ENCODE measurements at regions not wholly inside any gene's neighbourhood (a gene's known extent, or its start where the extent isn't known, plus 50 kb on each side); places are given as distances from the start of the nearest gene placed in this dataset.

DNA sequence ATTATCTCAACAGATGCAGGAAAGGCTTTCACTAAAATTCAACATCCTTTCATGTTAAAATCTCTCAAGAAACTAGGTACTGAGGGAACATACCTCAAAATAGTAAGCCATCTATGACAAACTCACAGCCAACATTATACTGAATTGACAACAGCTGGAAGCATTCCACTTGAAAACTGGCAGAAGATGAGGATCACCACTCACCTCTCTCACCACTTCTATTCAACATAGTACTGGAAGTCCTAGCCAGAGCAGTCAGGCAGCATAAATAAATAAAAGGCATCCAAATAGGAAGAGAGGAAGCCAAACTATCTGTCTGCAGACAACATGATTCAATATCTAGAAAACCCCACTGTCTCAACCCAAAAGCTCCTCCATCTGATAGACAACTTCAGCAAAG lies 203.6 kb upstream of the GRAMD2B start:
- no peak for TF ChIP-seq TAF1 (IDR thresholded peaks at IDR 0.05; ENCODE audit: low read depth)
- no peak for TF ChIP-seq ZBTB7A (IDR thresholded peaks at IDR 0.05; ENCODE audit: low read depth)
- TF ChIP-seq EGR1 (IDR thresholded peaks at IDR 0.05) = no peak
- TF ChIP-seq MAX (IDR thresholded peaks at IDR 0.05) = no peak
- no peak for TF ChIP-seq NFIC (IDR thresholded peaks at IDR 0.05)
- TF ChIP-seq RAD21 (IDR thresholded peaks at IDR 0.05; ENCODE audit: low read depth) = no peak
- TF ChIP-seq EP300 (IDR thresholded peaks at IDR 0.05; ENCODE audit: borderline replicate concordance) = no peak
- TF ChIP-seq CEBPB (IDR thresholded peaks at IDR 0.05) = no peak
- no peak for TF ChIP-seq CREB1 (IDR thresholded peaks at IDR 0.05; ENCODE audit: low read depth)
- TF ChIP-seq REST (IDR thresholded peaks at IDR 0.05; ENCODE audit: low read depth) = no peak
- no peak for TF ChIP-seq YY1 (IDR thresholded peaks at IDR 0.05; ENCODE audit: low read depth)
- no peak for TF ChIP-seq TEAD4 (IDR thresholded peaks at IDR 0.05)
- TF ChIP-seq TCF12 (IDR thresholded peaks at IDR 0.05; ENCODE audit: low read depth) = no peak
- TF ChIP-seq FOXM1 (IDR thresholded peaks at IDR 0.05; ENCODE audit: borderline replicate concordance, low read depth) = no peak
- TF ChIP-seq, protein P1, sequence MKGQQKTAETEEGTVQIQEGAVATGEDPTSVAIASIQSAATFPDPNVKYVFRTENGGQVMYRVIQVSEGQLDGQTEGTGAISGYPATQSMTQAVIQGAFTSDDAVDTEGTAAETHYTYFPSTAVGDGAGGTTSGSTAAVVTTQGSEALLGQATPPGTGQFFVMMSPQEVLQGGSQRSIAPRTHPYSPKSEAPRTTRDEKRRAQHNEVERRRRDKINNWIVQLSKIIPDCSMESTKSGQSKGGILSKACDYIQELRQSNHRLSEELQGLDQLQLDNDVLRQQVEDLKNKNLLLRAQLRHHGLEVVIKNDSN (IDR thresholded peaks at IDR 0.05) = no peak

DNA sequence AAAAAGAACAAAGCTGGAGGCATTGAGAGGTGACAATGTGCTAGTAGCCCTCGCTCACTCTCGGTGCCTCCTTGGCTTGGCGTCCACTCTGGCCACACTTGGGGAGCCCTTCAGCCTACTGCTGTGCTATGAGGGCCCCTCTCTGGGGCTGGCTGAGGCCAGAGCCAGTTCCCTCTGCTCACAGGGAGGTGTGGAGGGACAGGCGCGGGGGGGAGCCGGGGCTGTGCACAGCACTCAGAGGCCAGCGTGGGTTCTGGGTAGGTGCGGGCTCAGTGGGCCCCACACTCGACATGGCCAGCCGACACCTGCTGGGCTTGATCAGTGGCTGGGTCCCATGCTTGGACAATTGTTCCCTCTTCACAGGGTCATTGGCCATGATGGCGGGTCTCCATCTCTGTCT lies 202.5 kb upstream of the GRAMD2B start:
- no peak for TF ChIP-seq EGR1 (IDR thresholded peaks at IDR 0.05)
- TF ChIP-seq, protein P1 (IDR thresholded peaks at IDR 0.05) = no peak

DNA sequence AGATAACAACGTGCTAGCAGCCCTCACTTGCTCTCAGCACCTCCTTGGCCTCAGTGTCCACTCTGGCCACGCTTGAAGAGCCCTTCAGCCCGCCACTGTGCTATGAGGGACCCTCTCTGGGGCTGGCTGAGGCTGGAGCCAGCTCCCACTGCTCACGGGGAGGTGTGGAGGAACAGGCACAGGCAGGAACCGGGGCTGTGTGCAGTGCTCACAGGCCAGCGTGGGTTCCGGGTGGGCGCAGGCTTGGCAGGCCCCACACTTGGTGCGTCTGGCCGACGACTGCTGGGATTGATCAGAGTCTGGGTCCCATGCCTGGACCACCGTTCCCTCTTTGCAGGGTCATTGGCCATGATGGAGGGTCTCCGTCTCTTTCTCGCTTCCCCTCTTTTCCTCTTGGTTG lies 194.3 kb upstream of the GRAMD2B start:
- TF ChIP-seq TEAD4 (IDR thresholded peaks at IDR 0.05) = no peak
- TF ChIP-seq RAD21 (IDR thresholded peaks at IDR 0.05; ENCODE audit: low read depth) = no peak
- TF ChIP-seq, protein P1 (IDR thresholded peaks at IDR 0.05) = no peak
- no peak for TF ChIP-seq NFIC (IDR thresholded peaks at IDR 0.05)
- no peak for TF ChIP-seq MAX (IDR thresholded peaks at IDR 0.05)
- no peak for TF ChIP-seq TCF12 (IDR thresholded peaks at IDR 0.05; ENCODE audit: low read depth)
- no peak for TF ChIP-seq ZBTB7A (IDR thresholded peaks at IDR 0.05; ENCODE audit: low read depth)
- no peak for TF ChIP-seq EP300 (IDR thresholded peaks at IDR 0.05; ENCODE audit: borderline replicate concordance)
- no peak for TF ChIP-seq YY1 (IDR thresholded peaks at IDR 0.05; ENCODE audit: low read depth)
- no peak for TF ChIP-seq FOXM1 (IDR thresholded peaks at IDR 0.05; ENCODE audit: borderline replicate concordance, low read depth)
- no peak for TF ChIP-seq REST (IDR thresholded peaks at IDR 0.05; ENCODE audit: low read depth)
- no peak for TF ChIP-seq CREB1 (IDR thresholded peaks at IDR 0.05; ENCODE audit: low read depth)
- TF ChIP-seq TAF1 (IDR thresholded peaks at IDR 0.05; ENCODE audit: low read depth) = no peak
- TF ChIP-seq EGR1 (IDR thresholded peaks at IDR 0.05) = no peak
- no peak for TF ChIP-seq CEBPB (IDR thresholded peaks at IDR 0.05)

DNA sequence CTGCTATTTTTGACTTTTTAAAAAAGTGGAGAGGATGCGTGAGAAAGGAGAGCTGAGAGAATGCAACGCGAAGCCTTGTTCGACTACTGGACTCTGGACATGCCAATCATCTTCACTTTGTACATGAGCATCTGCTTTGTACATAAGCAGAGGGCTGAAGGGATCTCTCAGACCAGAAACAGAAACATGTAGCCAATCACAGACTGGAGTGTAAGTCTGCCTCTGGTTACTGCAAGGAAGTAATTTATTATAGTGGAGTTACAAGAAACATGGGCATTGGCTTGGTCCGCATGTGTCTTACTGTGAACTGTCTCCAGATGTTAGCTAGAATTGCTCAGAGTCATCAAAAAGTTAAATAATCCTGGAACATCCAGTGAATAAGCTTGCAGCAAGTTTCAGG lies 190.0 kb upstream of the GRAMD2B start:
- TF ChIP-seq NFIC (IDR thresholded peaks at IDR 0.05) (no peak), ZBTB7A (IDR thresholded peaks at IDR 0.05; ENCODE audit: low read depth) (no peak), TEAD4 (IDR thresholded peaks at IDR 0.05) (no peak), REST (IDR thresholded peaks at IDR 0.05; ENCODE audit: low read depth) (no peak), CREB1 (IDR thresholded peaks at IDR 0.05; ENCODE audit: low read depth) (no peak), YY1 (IDR thresholded peaks at IDR 0.05; ENCODE audit: low read depth) (no peak), EP300 (IDR thresholded peaks at IDR 0.05; ENCODE audit: borderline replicate concordance) (no peak), MAX (IDR thresholded peaks at IDR 0.05) (no peak), RAD21 (IDR thresholded peaks at IDR 0.05; ENCODE audit: low read depth) (no peak), TAF1 (IDR thresholded peaks at IDR 0.05; ENCODE audit: low read depth) (no peak), EGR1 (IDR thresholded peaks at IDR 0.05) (no peak)
- TF ChIP-seq, protein P1 (IDR thresholded peaks at IDR 0.05) = no peak
